ENCODE measurements at regions not wholly inside any gene's neighbourhood (a gene's known extent, or its start where the extent isn't known, plus 50 kb on each side); places are given as distances from the start of the nearest gene placed in this dataset.

DNA sequence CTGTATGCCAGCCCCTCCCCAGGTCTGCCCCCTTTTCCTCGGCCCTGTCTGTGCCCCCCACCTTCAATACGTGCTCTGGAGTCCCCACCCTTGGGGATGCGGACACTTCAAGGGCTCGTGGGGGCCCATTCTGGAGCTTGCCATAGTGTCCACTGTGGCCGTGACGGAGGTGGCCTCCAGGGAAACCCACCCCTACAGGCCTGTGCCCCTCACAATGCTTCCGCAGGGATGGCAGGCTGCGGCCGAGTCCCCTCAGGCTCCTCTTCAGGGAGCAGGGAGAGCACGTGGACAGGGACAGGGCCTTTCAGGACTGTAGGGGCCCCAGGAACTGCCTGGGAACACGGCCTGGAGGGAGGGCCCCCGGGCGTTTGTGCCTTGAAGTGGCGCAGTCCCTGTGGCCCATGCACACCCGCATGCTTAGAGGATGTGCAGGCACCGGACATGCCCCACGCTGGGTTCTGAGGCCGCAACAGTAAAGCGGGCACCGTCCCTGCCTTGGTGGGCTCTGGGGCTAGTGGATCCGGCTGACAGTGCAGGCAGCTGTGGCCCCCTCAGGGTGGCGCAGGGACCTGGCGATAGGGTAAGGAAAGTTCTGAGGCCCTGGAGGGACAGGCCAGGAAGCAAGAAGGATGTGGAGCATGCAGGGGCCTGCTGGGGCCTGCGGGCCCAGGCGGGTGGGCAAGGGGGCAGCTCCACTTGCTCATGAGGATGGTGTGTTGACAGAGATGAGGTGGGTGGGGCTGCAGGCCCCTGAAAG lies 209.0 kb upstream of the RTL1 start:
- TF ChIP-seq, protein P1, sequence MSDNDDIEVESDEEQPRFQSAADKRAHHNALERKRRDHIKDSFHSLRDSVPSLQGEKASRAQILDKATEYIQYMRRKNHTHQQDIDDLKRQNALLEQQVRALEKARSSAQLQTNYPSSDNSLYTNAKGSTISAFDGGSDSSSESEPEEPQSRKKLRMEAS (IDR thresholded peaks at IDR 0.05; ENCODE audit: insufficient read depth, insufficient read length), result no peak
- no peak for TF ChIP-seq POLR2A (IDR thresholded peaks at IDR 0.05; ENCODE audit: low read depth, low read length)
- TF ChIP-seq CTCF (IDR thresholded peaks at IDR 0.05; ENCODE audit: extremely low read depth in 1 of 2, insufficient read depth in 1 of 2, low read depth in 1 of 2, low read length in 2 of 2), result no peak
- no peak for TF ChIP-seq EZH2 (IDR thresholded peaks at IDR 0.05; ENCODE audit: borderline replicate concordance, low read depth, low read length, severe bottlenecking)
- no peak for TF ChIP-seq POLR2AphosphoS5 (IDR thresholded peaks at IDR 0.05; ENCODE audit: insufficient read depth, low read depth, low read length)
- no peak for TF ChIP-seq MYC (IDR thresholded peaks at IDR 0.05; ENCODE audit: low read depth, low read length)
- no peak for TF ChIP-seq JUN (IDR thresholded peaks at IDR 0.05; ENCODE audit: borderline replicate concordance, insufficient read depth, insufficient read length, low read depth)
- no peak for TF ChIP-seq GATA2 (IDR thresholded peaks at IDR 0.05; ENCODE audit: insufficient read depth, insufficient read length, low read depth, low read length)

Data from endothelial cell of umbilical vein (primary cell).